ENCODE measurements at regions not wholly inside any gene's neighbourhood (a gene's known extent, or its start where the extent isn't known, plus 50 kb on each side); places are given as distances from the start of the nearest gene placed in this dataset.
"Not testable (repeated sequence)": the region's sequence is repeated elsewhere in the genome, so short reads cannot be mapped to it uniquely, and the experiment has no call there.

GRCh38 chr17:53619025-53619424 is 203.7 kb upstream of the KIF2B start:
- Histone ChIP-seq H3K27me3 (ENCODE audit: insufficient read depth, low read depth) (no peaks in the 10 kb centered on the region), H3K9ac (no peak overlapping the region), H3K36me3 (ENCODE audit: insufficient read depth) (no peaks in the 10 kb centered on the region), H3K4me1 (ENCODE audit: low read depth, poor library complexity, severe bottlenecking) (no peaks in the 10 kb centered on the region), H3K27ac (no peak overlapping the region), H3K79me2 (ENCODE audit: insufficient read depth, low read depth) (no peaks in the 10 kb centered on the region), H4K20me1 (ENCODE audit: insufficient read depth) (no peaks in the 10 kb centered on the region), H3K4me3 (IDR thresholded peaks at IDR 0.05; ENCODE audit: insufficient read depth, low read depth, low read length) (no peak overlapping the region), H2AFZ (ENCODE audit: low read depth) (no peak overlapping the region), H3K4me2 (no peak overlapping the region)
- TF ChIP-seq CTCF (conservative IDR thresholded peaks at IDR 0.05; ENCODE audit: low read depth, low read length), result no peak

- H3K4me2 ChIP-seq; H3K79me2 ChIP-seq (ENCODE audit: insufficient read depth, low read depth); H3K27me3 ChIP-seq (ENCODE audit: insufficient read depth, low read depth); H3K4me1 ChIP-seq (ENCODE audit: low read depth, poor library complexity, severe bottlenecking); H2AFZ ChIP-seq (ENCODE audit: low read depth); H3K9ac ChIP-seq; H3K27ac ChIP-seq; H3K36me3 ChIP-seq (ENCODE audit: insufficient read depth); H4K20me1 ChIP-seq (ENCODE audit: insufficient read depth); H3K4me3 ChIP-seq (IDR thresholded peaks at IDR 0.05; ENCODE audit: insufficient read depth, low read depth, low read length): not testable (repeated sequence)
These were observed 214.5 kb upstream of the KIF2B start for GRCh38 chr17:53608208-53608607.

- H3K36me3 ChIP-seq (ENCODE audit: insufficient read depth), result no peaks in the 10 kb centered on the region
- H3K9ac ChIP-seq, result no peak overlapping the region
- no peak overlapping the region for H3K4me3 ChIP-seq (IDR thresholded peaks at IDR 0.05; ENCODE audit: insufficient read depth, low read depth, low read length)
- no peaks in the 10 kb centered on the region for H3K79me2 ChIP-seq (ENCODE audit: insufficient read depth, low read depth)
- H4K20me1 ChIP-seq (ENCODE audit: insufficient read depth), result peaks cover 2% of the 10 kb centered on the region; the same call in 1 of the 2 replicates
- no peak overlapping the region for H2AFZ ChIP-seq (ENCODE audit: low read depth)
- no peaks in the 10 kb centered on the region for H3K27me3 ChIP-seq (ENCODE audit: insufficient read depth, low read depth)
- H3K4me1 ChIP-seq (ENCODE audit: low read depth, poor library complexity, severe bottlenecking), result no peaks in the 10 kb centered on the region
- no peak for TF ChIP-seq CTCF (conservative IDR thresholded peaks at IDR 0.05; ENCODE audit: low read depth, low read length)
- no peak overlapping the region for H3K4me2 ChIP-seq
- H3K27ac ChIP-seq, result no peak overlapping the region
These were observed 215.3 kb upstream of the KIF2B start for GRCh38 chr17:53607475-53607874.

GRCh38 chr17:53588317-53588716 is 234.4 kb upstream of the KIF2B start:
- Histone ChIP-seq H2AFZ (ENCODE audit: low read depth) (no peak overlapping the region), H3K9ac (no peak overlapping the region), H3K27ac (no peak overlapping the region), H3K4me1 (ENCODE audit: low read depth, poor library complexity, severe bottlenecking) (no peaks in the 10 kb centered on the region), H3K36me3 (ENCODE audit: insufficient read depth) (no peaks in the 10 kb centered on the region), H4K20me1 (ENCODE audit: insufficient read depth) (no peaks in the 10 kb centered on the region), H3K79me2 (ENCODE audit: insufficient read depth, low read depth) (no peaks in the 10 kb centered on the region), H3K4me2 (no peak overlapping the region), H3K27me3 (ENCODE audit: insufficient read depth, low read depth) (no peaks in the 10 kb centered on the region), H3K4me3 (IDR thresholded peaks at IDR 0.05; ENCODE audit: insufficient read depth, low read depth, low read length) (no peak overlapping the region)
- no peak for TF ChIP-seq CTCF (conservative IDR thresholded peaks at IDR 0.05; ENCODE audit: low read depth, low read length)

- no peak overlapping the region for H3K9ac ChIP-seq
- no peak overlapping the region for H3K27ac ChIP-seq
- H4K20me1 ChIP-seq (ENCODE audit: insufficient read depth), result no peaks in the 10 kb centered on the region
- no peaks in the 10 kb centered on the region for H3K79me2 ChIP-seq (ENCODE audit: insufficient read depth, low read depth)
- no peak overlapping the region for H3K4me3 ChIP-seq (IDR thresholded peaks at IDR 0.05; ENCODE audit: insufficient read depth, low read depth, low read length)
- TF ChIP-seq CTCF (conservative IDR thresholded peaks at IDR 0.05; ENCODE audit: low read depth, low read length), result no peak
- no peaks in the 10 kb centered on the region for H3K36me3 ChIP-seq (ENCODE audit: insufficient read depth)
- no peak overlapping the region for H2AFZ ChIP-seq (ENCODE audit: low read depth)
- H3K4me2 ChIP-seq, result no peak overlapping the region
- no peaks in the 10 kb centered on the region for H3K27me3 ChIP-seq (ENCODE audit: insufficient read depth, low read depth)
- peaks cover 8% of the 10 kb centered on the region for H3K4me1 ChIP-seq (ENCODE audit: low read depth, poor library complexity, severe bottlenecking)
These were observed 248.7 kb upstream of the KIF2B start for GRCh38 chr17:53574038-53574437.
